HCT116 (cell line): ENCODE measurements at regions not wholly inside any gene's neighbourhood (a gene's known extent, or its start where the extent isn't known, plus 50 kb on each side); places are given as distances from the start of the nearest gene placed in this dataset.

Source experiments
- ATAC-seq: fragments of 200-7000 bp; cut with Tn5 transposase; 2 replicates; pipeline ENCODE4 v1.9.1; 2020; ENCODE audit warnings: mild to moderate bottlenecking, moderate library complexity
- BruUV-seq: library from RNA; stranded (reverse); fragments of 400-500 nt; replicated peaks from 2 replicates; lab custom pipeline; 2021; lab: Mats Ljungman, UMichigan
- CTCF ChIA-PET: fragments of 300-600 bp; sonication (Branson Sonifier 250); formaldehyde crosslinking; loops from one replicate; lab custom pipeline; 2021; ENCODE audit warnings: antibody characterized with exemption; lab: Charles Lee
- POLR2A ChIA-PET: fragments of 300-600, 350-600 bp; sonication (Branson Sonifier 250); formaldehyde crosslinking; loops from one replicate; lab custom pipeline; 2021; ENCODE audit warnings: antibody characterized with exemption; lab: Charles Lee
- RAD21 ChIA-PET, 2 experiments: fragments of 300-600 bp; sonication (Branson Sonifier 250); formaldehyde crosslinking; loops; one replicate each; lab custom pipeline; 2023; ENCODE audit warnings: low total read pairs in 2 of 2; ENCODE audit not compliant: uncharacterized antibody in 2 of 2, unreplicated experiment in 2 of 2, low non-redundant PET in 1 of 2; lab: Charles Lee
- DNase-seq: peaks from one replicate; pipeline ENCODE4 v3.0.0-alpha.2; 2010; ENCODE audit warnings: low read depth, low spot score
- H2AFZ ChIP-seq: fragments of 200-600 bp; shearing (Covaris generic), sonication (generic); 2 replicates; pipeline ENCODE4 v1.6.1; 2017; ENCODE audit warnings: low read depth, mixed run types, mixed read lengths, antibody characterized with exemption, low read length; ENCODE audit not compliant: poor library complexity, severe bottlenecking
- H3K27ac ChIP-seq: 2 replicates; pipeline ENCODE4 v1.5.1; 2012; ENCODE audit warnings: low read depth, low read length
- H3K27me3 ChIP-seq: fragments of 200-600 bp; sonication (generic); 2 replicates; pipeline ENCODE4 v1.6.1; 2016; ENCODE audit warnings: mixed run types, low read length, mixed read lengths; ENCODE audit not compliant: insufficient read depth
- H3K36me3 ChIP-seq, 2 experiments: fragments of 200-500 bp in 1 of 2; fragments of 200-600 bp in 1 of 2; sonication (Bioruptor generic) in 1 of 2; sonication (generic) in 1 of 2; 2 replicates each; pipeline versions ENCODE4 v1.5.1 to v1.6.1; 2014 to 2016; ENCODE audit warnings: low read length in 2 of 2, inconsistent platforms in 1 of 2, mixed read lengths in 1 of 2, mixed run types in 1 of 2; ENCODE audit not compliant: insufficient read depth in 2 of 2, control insufficient read depth in 1 of 2
- H3K4me1 ChIP-seq, 2 experiments: fragments of 200-600 bp in 1 of 2; sonication (generic) in 1 of 2; 2 replicates each; pipeline versions ENCODE4 v1.5.1 to v1.6.1; 2012 to 2017; ENCODE audit warnings: low read length in 2 of 2, inconsistent platforms in 1 of 2, mild to moderate bottlenecking in 1 of 2, mixed read lengths in 1 of 2, mixed run types in 1 of 2, moderate library complexity in 1 of 2; ENCODE audit not compliant: insufficient read depth in 2 of 2, control insufficient read depth in 1 of 2
- H3K4me2 ChIP-seq: fragments of 200-600 bp; sonication (generic); 2 replicates; pipeline ENCODE4 v1.6.1; 2017; ENCODE audit warnings: mixed run types, low read length, mixed read lengths
- H3K4me3 ChIP-seq, 2 experiments: fragments of 200-600 bp in 1 of 2; sonication (generic) in 1 of 2; replicated peaks in 1 of 2; 2 replicates each; pipeline ENCODE4 v1.5.1; 2011 to 2016; ENCODE audit warnings: low read length in 2 of 2, control low read depth in 1 of 2, low read depth in 1 of 2, mild to moderate bottlenecking in 1 of 2, mixed read lengths in 1 of 2, mixed run types in 1 of 2
- H3K79me2 ChIP-seq: fragments of 200-600 bp; sonication (generic); 2 replicates; pipeline ENCODE4 v1.6.1; 2017; ENCODE audit warnings: mild to moderate bottlenecking, mixed run types, low read length, moderate library complexity, mixed read lengths; ENCODE audit not compliant: insufficient read depth
- H3K9ac ChIP-seq: fragments of 200-600 bp; sonication (generic); 2 replicates; pipeline ENCODE4 v1.6.1; 2016; ENCODE audit warnings: low read length, mixed read lengths
- H3K9me2 ChIP-seq: fragments of 200-600 bp; sonication (generic), shearing (Covaris generic); 2 replicates; pipeline ENCODE4 v1.6.1; 2017; ENCODE audit warnings: mixed run types, mild to moderate bottlenecking, moderate library complexity; ENCODE audit not compliant: insufficient read depth
- H3K9me3 ChIP-seq, 2 experiments: fragments of 200-500 bp in 1 of 2; fragments of 200-600 bp in 1 of 2; sonication (Bioruptor generic) in 1 of 2; sonication (generic) in 1 of 2; 2 replicates each; pipeline ENCODE4 v1.6.1; 2014 to 2017; ENCODE audit warnings: low read length in 2 of 2, mixed read lengths in 2 of 2, inconsistent platforms in 1 of 2, low read depth in 1 of 2, mild to moderate bottlenecking in 1 of 2, mixed run types in 1 of 2, moderate library complexity in 1 of 2; ENCODE audit not compliant: control insufficient read depth in 1 of 2, insufficient read depth in 1 of 2
- H4K20me1 ChIP-seq: fragments of 200-600 bp; sonication (generic), shearing (Covaris generic); 2 replicates; pipeline ENCODE4 v1.6.1; 2017; ENCODE audit warnings: mixed run types, mild to moderate bottlenecking, moderate library complexity; ENCODE audit not compliant: insufficient read depth
- ELF1 ChIP-seq: IDR thresholded peaks from 2 replicates; pipeline ENCODE4 v1.6.1; 2012; ENCODE audit warnings: low read depth, borderline replicate concordance
- EZH2 ChIP-seq: fragments of 200-600 bp; sonication (generic); IDR thresholded peaks from 2 replicates; pipeline ENCODE4 v1.6.1; 2017; ENCODE audit warnings: antibody characterized with exemption, mixed run types
- EZH2phosphoT487 ChIP-seq: fragments of 200-600 bp; IDR thresholded peaks from 2 replicates; pipeline ENCODE4 v1.6.1; 2018; ENCODE audit warnings: antibody characterized with exemption, borderline replicate concordance
- FOSL1 ChIP-seq: IDR thresholded peaks from 2 replicates; pipeline ENCODE4 v1.6.1; 2012; ENCODE audit warnings: low read depth
- RAD21 ChIP-seq: IDR thresholded peaks from 2 replicates; pipeline ENCODE4 v1.6.1; 2012; ENCODE audit warnings: low read depth, mild to moderate bottlenecking
- SRF ChIP-seq: IDR thresholded peaks from 2 replicates; pipeline ENCODE4 v1.6.1; 2012; ENCODE audit warnings: low read depth
- intact Hi-C: fragments of 100-400 bp; cut with micrococcal nuclease; formaldehyde crosslinking; loops from 2 replicates; pipeline ENCODE4 v1.10.0; 2022
- TF ChIP-seq, protein P1 (sequence below), 3 experiments: fragments of 200-600 bp in 1 of 3; sonication (generic) in 1 of 3; IDR thresholded peaks in 2 of 3; conservative IDR thresholded peaks in 1 of 3; 2 replicates each; pipeline ENCODE4 v1.5.1; 2012 to 2017; ENCODE audit warnings: low read depth in 2 of 3, low read length in 2 of 3, antibody characterized with exemption in 1 of 3, borderline replicate concordance in 1 of 3, control low read depth in 1 of 3, mild to moderate bottlenecking in 1 of 3, mixed read lengths in 1 of 3, mixed run types in 1 of 3, moderate library complexity in 1 of 3; ENCODE audit not compliant: insufficient read depth in 1 of 3

- intact Hi-C loops = loop anchor here (2.0 kb wide), 1 partner anchor 125 kb away; no protein-coding TSS in a partner anchor
- Histone ChIP-seq H3K9ac (no peak overlapping the region), H3K4me3 (no peak overlapping the region), H3K27me3 (no peaks in the 10 kb centered on the region), H3K4me1 (peaks cover 0 to 6% of the 10 kb centered on the region in 2 experiments; a peak in 1 of 4 replicates), H3K36me3 (no peaks in the 10 kb centered on the region), H3K9me2 (no peaks in the 10 kb centered on the region), H3K9me3 (no peaks in the 10 kb centered on the region), H4K20me1 (no peaks in the 10 kb centered on the region), H2AFZ (peak overlapping the region; percentile 4), H3K79me2 (no peaks in the 10 kb centered on the region), H3K27ac (no peak overlapping the region), H3K4me2 (no peak overlapping the region)
- TF ChIP-seq FOSL1 (no peak), RAD21 (peak; percentile 44)
- TF ChIP-seq, protein P1, sequence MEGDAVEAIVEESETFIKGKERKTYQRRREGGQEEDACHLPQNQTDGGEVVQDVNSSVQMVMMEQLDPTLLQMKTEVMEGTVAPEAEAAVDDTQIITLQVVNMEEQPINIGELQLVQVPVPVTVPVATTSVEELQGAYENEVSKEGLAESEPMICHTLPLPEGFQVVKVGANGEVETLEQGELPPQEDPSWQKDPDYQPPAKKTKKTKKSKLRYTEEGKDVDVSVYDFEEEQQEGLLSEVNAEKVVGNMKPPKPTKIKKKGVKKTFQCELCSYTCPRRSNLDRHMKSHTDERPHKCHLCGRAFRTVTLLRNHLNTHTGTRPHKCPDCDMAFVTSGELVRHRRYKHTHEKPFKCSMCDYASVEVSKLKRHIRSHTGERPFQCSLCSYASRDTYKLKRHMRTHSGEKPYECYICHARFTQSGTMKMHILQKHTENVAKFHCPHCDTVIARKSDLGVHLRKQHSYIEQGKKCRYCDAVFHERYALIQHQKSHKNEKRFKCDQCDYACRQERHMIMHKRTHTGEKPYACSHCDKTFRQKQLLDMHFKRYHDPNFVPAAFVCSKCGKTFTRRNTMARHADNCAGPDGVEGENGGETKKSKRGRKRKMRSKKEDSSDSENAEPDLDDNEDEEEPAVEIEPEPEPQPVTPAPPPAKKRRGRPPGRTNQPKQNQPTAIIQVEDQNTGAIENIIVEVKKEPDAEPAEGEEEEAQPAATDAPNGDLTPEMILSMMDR (IDR thresholded peaks at IDR 0.05 in 2 of 3, conservative IDR thresholded peaks at IDR 0.05 in 1 of 3; ENCODE audit: borderline replicate concordance in 1 of 3, insufficient read depth in 1 of 3, low read depth in 2 of 3, low read length in 2 of 3) = peak; percentile 26 to 50 (median 49); a peak in 5 of 6 replicates
- ChIA-PET CTCF (interaction anchor here (0.9 to 1.2 kb wide), 3 partner anchors 14 to 128 kb away, joined by 4 read pairs; no protein-coding TSS in a partner anchor), POLR2A (no interaction called here), RAD21 (no interaction called here)
- no TSS peak for BruUV-seq
- peak; percentile 82 for ATAC-seq
- no peak for DNase-seq
Observed at GRCh38 chr6:84549917-84550316, 214.5 kb downstream of the TBX18 start.

DNA sequence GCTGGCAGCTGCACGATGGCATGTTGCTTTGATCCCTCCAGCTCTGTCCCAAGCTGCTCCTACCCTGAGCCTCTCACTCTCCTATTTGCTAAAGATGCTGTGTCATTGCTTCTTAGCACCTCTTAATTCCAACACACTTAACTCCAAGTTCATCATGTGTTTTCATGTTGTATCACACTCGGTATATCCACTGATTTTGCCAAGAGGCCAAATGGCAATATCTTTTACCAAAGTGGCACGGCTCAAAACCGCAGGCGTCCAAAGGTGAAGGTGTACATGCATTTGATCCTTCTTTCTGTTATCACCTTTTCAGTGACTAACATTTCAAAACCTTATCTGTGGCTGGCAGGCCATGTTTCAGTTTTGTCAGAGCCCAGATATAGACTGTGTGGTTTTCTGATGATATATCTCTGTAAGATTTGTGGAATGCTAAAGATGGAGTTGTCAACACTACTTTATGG, 217.0 kb downstream of the TBX18 start:
- Histone ChIP-seq H3K4me1 (peaks cover 0 to 6% of the 10 kb centered on the region in 2 experiments; a peak in 1 of 4 replicates), H3K4me3 (no peak overlapping the region), H3K4me2 (no peak overlapping the region), H2AFZ (no peak overlapping the region), H4K20me1 (no peaks in the 10 kb centered on the region), H3K27me3 (no peaks in the 10 kb centered on the region), H3K36me3 (no peaks in the 10 kb centered on the region), H3K9ac (no peak overlapping the region), H3K27ac (no peak overlapping the region), H3K79me2 (no peaks in the 10 kb centered on the region), H3K9me3 (no peaks in the 10 kb centered on the region), H3K9me2 (no peaks in the 10 kb centered on the region)
- no peak for DNase-seq
- ChIA-PET CTCF (interaction anchor here (0.9 to 1.4 kb wide), 2 partner anchors 10 to 191 kb away, joined by 3 read pairs; no protein-coding TSS in a partner anchor), RAD21 (no interaction called here), POLR2A (no interaction called here)
- no peak for ATAC-seq
- TF ChIP-seq EZH2 (no peak), EZH2phosphoT487 (no peak), ELF1 (no peak), SRF (no peak)
- TF ChIP-seq, protein P1 (IDR thresholded peaks at IDR 0.05 in 2 of 3, conservative IDR thresholded peaks at IDR 0.05 in 1 of 3; ENCODE audit: borderline replicate concordance in 1 of 3, insufficient read depth in 1 of 3, low read depth in 2 of 3, low read length in 2 of 3) = no peak
- no TSS peak for BruUV-seq
- intact Hi-C loops = no loop called here
